Colonic mucosa (tissue), 4 donors: ENCODE measurements at regions not wholly inside any gene's neighbourhood (a gene's known extent, or its start where the extent isn't known, plus 50 kb on each side); places are given as distances from the start of the nearest gene placed in this dataset.
A peak's percentile ranks its signal among the peaks of the same experiment; 100 is the strongest.

ENCODE experiments used
- DNase-seq: peaks from one replicate; pipeline ENCODE4 v3.0.0-alpha.2; 2020
- H3K27ac ChIP-seq: fragments of 200-600 bp; one replicate; pipeline ENCODE4 v1.8.0; 2021
- H3K27me3 ChIP-seq: fragments of 200-600 bp; one replicate; pipeline ENCODE4 v1.8.0; 2021
- H3K36me3 ChIP-seq: fragments of 200-600 bp; one replicate; pipeline ENCODE4 v1.8.0; 2021
- H3K4me1 ChIP-seq: fragments of 200-600 bp; one replicate; pipeline ENCODE4 v1.8.0; 2021; ENCODE audit warnings: mild to moderate bottlenecking
- H3K4me3 ChIP-seq: fragments of 200-600 bp; one replicate; pipeline ENCODE4 v1.8.0; 2021
- H3K9ac ChIP-seq, 2 donors: one replicate each; pipeline ENCODE4 v1.7.0; 2013; ENCODE audit warnings: control low read depth in 2 of 2, low read depth in 2 of 2, low read length in 2 of 2
- H3K9me3 ChIP-seq: fragments of 200-600 bp; one replicate; pipeline ENCODE4 v1.8.0; 2021
- intact Hi-C: fragments of 100-400 bp; cut with DNase I; formaldehyde crosslinking; loops from one replicate; pipeline ENCODE4 v1.14.1; 2022
- TF ChIP-seq, protein P1 (sequence below): fragments of 200-600 bp; IDR thresholded peaks from one replicate; pipeline ENCODE4 v1.8.0; 2022; ENCODE audit warnings: antibody characterized with exemption, mild to moderate bottlenecking
- donor health status: healthy.
- donor health status: DM: no; HTN: no; CAD: no.
- donor health status: DM: no; HTN: no; CAD: no.

DNA sequence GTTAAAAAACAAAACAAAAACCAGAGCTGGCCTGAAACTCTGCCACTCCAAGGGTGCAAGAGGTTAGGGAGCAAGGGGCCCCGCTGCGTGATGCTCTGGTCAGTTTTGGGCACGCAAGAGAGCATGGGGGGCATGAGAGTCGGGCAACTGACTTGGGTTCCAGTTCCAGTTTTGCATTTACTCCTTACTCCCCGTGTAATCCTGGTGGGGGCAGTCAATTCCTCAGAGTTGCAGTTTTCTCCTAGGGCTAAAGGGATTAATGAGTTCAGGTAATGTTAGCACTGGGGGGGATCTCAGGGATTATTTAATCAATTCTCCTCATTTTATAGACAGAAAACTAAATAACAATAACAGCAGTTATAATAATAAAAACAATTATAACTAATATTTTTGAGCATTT lies 72.9 kb upstream of the PMFBP1 start:
- intact Hi-C loops, result loop anchor here (5.0 to 10.0 kb wide), 3 partner anchors 120 to 222 kb away; no protein-coding TSS in a partner anchor
- DNase-seq, result no peak
- Histone ChIP-seq H3K4me3 (no peak overlapping the region), H3K27me3 (no peaks in the 10 kb centered on the region), H3K4me1 (no peaks in the 10 kb centered on the region), H3K36me3 (no peaks in the 10 kb centered on the region), H3K9ac (no peak overlapping the region), H3K27ac (no peak overlapping the region), H3K9me3 (no peaks in the 10 kb centered on the region)
- TF ChIP-seq, protein P1, sequence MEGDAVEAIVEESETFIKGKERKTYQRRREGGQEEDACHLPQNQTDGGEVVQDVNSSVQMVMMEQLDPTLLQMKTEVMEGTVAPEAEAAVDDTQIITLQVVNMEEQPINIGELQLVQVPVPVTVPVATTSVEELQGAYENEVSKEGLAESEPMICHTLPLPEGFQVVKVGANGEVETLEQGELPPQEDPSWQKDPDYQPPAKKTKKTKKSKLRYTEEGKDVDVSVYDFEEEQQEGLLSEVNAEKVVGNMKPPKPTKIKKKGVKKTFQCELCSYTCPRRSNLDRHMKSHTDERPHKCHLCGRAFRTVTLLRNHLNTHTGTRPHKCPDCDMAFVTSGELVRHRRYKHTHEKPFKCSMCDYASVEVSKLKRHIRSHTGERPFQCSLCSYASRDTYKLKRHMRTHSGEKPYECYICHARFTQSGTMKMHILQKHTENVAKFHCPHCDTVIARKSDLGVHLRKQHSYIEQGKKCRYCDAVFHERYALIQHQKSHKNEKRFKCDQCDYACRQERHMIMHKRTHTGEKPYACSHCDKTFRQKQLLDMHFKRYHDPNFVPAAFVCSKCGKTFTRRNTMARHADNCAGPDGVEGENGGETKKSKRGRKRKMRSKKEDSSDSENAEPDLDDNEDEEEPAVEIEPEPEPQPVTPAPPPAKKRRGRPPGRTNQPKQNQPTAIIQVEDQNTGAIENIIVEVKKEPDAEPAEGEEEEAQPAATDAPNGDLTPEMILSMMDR, result no peak

DNA sequence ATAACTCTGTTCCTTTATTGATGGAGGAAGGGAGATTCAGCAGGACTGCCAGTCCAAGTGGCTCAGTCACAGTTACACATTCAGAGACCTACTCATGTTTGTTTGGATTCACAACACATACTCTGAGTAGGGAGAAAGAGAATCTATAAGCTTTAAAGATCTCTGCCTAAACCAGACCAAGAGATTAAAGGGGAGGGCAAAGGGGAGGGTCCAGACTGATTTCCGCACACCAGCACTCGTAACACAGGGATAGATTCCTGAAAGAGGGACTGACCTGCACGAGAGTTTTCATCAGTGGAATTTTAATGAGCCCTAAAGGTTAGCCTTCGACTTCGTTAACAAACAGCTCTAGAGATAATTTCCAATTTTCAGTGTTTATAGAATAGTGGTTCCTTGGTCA lies 71.7 kb upstream of the PMFBP1 start:
- TF ChIP-seq, protein P1, result no peak
- Histone ChIP-seq H3K4me3 (no peak overlapping the region), H3K27me3 (no peaks in the 10 kb centered on the region), H3K36me3 (no peaks in the 10 kb centered on the region), H3K9ac (no peak overlapping the region), H3K9me3 (no peaks in the 10 kb centered on the region), H3K27ac (no peak overlapping the region), H3K4me1 (no peaks in the 10 kb centered on the region)
- no peak for DNase-seq
- intact Hi-C loops, result loop anchor here (5.0 to 10.0 kb wide), 3 partner anchors 119 to 224 kb away; no protein-coding TSS in a partner anchor

DNA sequence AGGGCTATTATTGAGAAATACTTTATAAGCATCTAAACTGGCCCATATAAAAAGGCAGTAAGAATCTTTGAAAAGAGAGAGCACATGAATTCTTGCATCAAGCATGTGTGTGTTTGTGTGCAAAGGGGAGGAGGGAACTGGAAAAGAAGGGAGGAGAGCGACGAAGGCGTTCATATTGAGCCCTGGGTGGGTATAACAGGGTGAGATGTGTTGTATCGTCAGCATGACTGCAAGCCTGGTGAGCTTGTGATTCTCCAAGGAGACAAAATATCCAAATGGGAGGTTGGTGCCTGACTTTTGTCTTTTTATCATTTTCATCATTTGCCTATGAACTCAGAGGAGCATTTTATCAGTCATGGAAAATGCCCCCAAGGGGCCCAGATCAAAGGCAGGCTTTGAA lies 70.8 kb upstream of the PMFBP1 start:
- H3K27ac ChIP-seq, result no peak overlapping the region
- no peaks in the 10 kb centered on the region for H3K4me1 ChIP-seq
- TF ChIP-seq, protein P1, result no peak
- H3K9me3 ChIP-seq, result no peaks in the 10 kb centered on the region
- H3K36me3 ChIP-seq, result no peaks in the 10 kb centered on the region
- no peaks in the 10 kb centered on the region for H3K27me3 ChIP-seq
- intact Hi-C loops, result loop anchor here (5.0 to 10.0 kb wide), 3 partner anchors 118 to 225 kb away; no protein-coding TSS in a partner anchor
- no peak overlapping the region for H3K9ac ChIP-seq
- no peak for DNase-seq
- no peak overlapping the region for H3K4me3 ChIP-seq

DNA sequence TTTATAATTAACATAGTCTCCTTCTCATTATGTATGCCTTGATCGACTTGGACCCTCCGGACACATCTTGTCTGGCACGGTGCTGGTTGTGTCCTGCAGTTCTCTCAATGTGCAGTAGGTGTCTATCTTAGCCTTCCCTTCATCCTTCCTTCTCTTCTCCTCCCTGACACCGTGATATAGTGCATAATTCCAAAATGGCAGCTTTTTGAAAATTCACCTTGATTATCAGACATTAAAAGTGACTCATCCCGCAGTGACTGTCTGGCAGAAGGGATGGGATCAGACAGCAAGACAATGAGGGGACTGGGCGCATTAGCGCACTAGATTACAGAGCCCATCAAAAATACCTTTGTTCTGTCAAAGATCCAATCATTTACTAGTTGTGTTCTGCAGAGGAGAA lies 70.0 kb upstream of the PMFBP1 start:
- Histone ChIP-seq H3K4me3 (no peak overlapping the region), H3K27me3 (no peaks in the 10 kb centered on the region), H3K9me3 (no peaks in the 10 kb centered on the region), H3K27ac (no peak overlapping the region), H3K4me1 (no peaks in the 10 kb centered on the region), H3K36me3 (no peaks in the 10 kb centered on the region), H3K9ac (no peak overlapping the region)
- intact Hi-C loops, result loop anchor here (5.0 to 10.0 kb wide), 3 partner anchors 117 to 225 kb away; no protein-coding TSS in a partner anchor
- DNase-seq, result peak; percentile 31
- TF ChIP-seq, protein P1, result peak; percentile 63

DNA sequence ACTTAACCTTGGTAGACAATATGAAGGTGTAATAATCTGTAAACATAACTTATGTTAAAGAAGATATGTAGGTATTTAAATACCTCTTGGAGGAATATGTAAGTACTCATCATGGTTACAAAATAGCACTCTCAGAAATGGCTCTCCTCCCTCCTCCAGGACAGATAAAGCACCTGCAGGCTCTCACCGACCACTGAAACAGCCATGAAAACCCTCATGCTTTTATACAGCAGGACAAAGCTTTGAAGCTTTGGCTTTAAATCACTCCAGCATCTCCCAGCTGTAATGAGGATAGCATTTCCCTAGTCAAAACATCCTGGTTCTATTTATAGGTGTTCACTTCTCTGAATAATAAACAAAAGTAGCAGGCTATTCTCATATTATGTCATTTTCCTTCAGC lies 69.1 kb upstream of the PMFBP1 start:
- Histone ChIP-seq H3K9me3 (no peaks in the 10 kb centered on the region), H3K27me3 (no peaks in the 10 kb centered on the region), H3K4me1 (no peaks in the 10 kb centered on the region), H3K27ac (no peak overlapping the region), H3K4me3 (no peak overlapping the region), H3K36me3 (no peaks in the 10 kb centered on the region), H3K9ac (no peak overlapping the region)
- TF ChIP-seq, protein P1, result no peak
- no peak for DNase-seq
- intact Hi-C loops, result loop anchor here (5.0 to 10.0 kb wide), 3 partner anchors 116 to 226 kb away; no protein-coding TSS in a partner anchor
